Pulmonary artery endothelial cell (primary cell): ENCODE measurements at regions not wholly inside any gene's neighbourhood (a gene's known extent, or its start where the extent isn't known, plus 50 kb on each side); places are given as distances from the start of the nearest gene placed in this dataset.

ENCODE experiments used
- DNase-seq: peaks from one replicate; pipeline ENCODE4 v3.0.0-alpha.2; 2011; ENCODE audit warnings: low read depth, low spot score

- no peak for DNase-seq
These were observed 670.2 kb upstream of the MKI67 start for GRCh38 chr10:128796396-128796912.

- DNase-seq, result no peak
These were observed 665.0 kb upstream of the MGMT start for GRCh38 chr10:128802062-128802461.

GRCh38 chr10:128803790-128804189, 663.3 kb upstream of the MGMT start:
- no peak for DNase-seq

- no peak for DNase-seq
These were observed 662.6 kb upstream of the MGMT start for GRCh38 chr10:128804411-128804810.

- DNase-seq, result no peak
These were observed 658.1 kb upstream of the MGMT start for GRCh38 chr10:128808921-128809440.

GRCh38 chr10:128811511-128811910, 655.5 kb upstream of the MGMT start:
- DNase-seq, result no peak

GRCh38 chr10:128812000-128812399, 655.0 kb upstream of the MGMT start:
- DNase-seq, result no peak

GRCh38 chr10:128813574-128813973, 653.5 kb upstream of the MGMT start:
- no peak for DNase-seq

GRCh38 chr10:128814024-128814423, 653.0 kb upstream of the MGMT start:
- DNase-seq, result no peak

GRCh38 chr10:128814782-128815181, 652.3 kb upstream of the MGMT start:
- DNase-seq, result no peak

- no peak for DNase-seq
These were observed 650.3 kb upstream of the MGMT start for GRCh38 chr10:128816726-128817125.

GRCh38 chr10:128817636-128818035, 649.4 kb upstream of the MGMT start:
- no peak for DNase-seq

- no peak for DNase-seq
These were observed 646.4 kb upstream of the MGMT start for GRCh38 chr10:128820663-128821062.

- DNase-seq, result no peak
These were observed 643.8 kb upstream of the MGMT start for GRCh38 chr10:128823201-128823600.

- DNase-seq, result no peak
These were observed 641.4 kb upstream of the MGMT start for GRCh38 chr10:128825626-128826025.

GRCh38 chr10:128833671-128834070, 633.4 kb upstream of the MGMT start:
- no peak for DNase-seq

- DNase-seq, result no peak
These were observed 631.7 kb upstream of the MGMT start for GRCh38 chr10:128835361-128835760.

- DNase-seq, result no peak
These were observed 629.6 kb upstream of the MGMT start for GRCh38 chr10:128837478-128837877.

- DNase-seq, result no peak
These were observed 627.9 kb upstream of the MGMT start for GRCh38 chr10:128839134-128839533.

GRCh38 chr10:128839701-128840100, 627.3 kb upstream of the MGMT start:
- no peak for DNase-seq

GRCh38 chr10:128843972-128844371, 623.1 kb upstream of the MGMT start:
- DNase-seq, result no peak

GRCh38 chr10:128846927-128847326, 620.1 kb upstream of the MGMT start:
- no peak for DNase-seq

- DNase-seq, result no peak
These were observed 618.2 kb upstream of the MGMT start for GRCh38 chr10:128848810-128849209.

GRCh38 chr10:128850647-128851046, 616.4 kb upstream of the MGMT start:
- DNase-seq, result no peak
